SK-N-SH (cell line): ENCODE measurements at regions not wholly inside any gene's neighbourhood (a gene's known extent, or its start where the extent isn't known, plus 50 kb on each side); places are given as distances from the start of the nearest gene placed in this dataset.

ENCODE experiments used
- CTCF ChIA-PET: fragments of 300-600, 350-600 bp; formaldehyde crosslinking; extraction: SDS; loops from one replicate; lab custom pipeline; 2021; lab: Yijun Ruan, JAX
- POLR2A ChIA-PET: fragments of 350-600 bp; sonication (Branson Sonifier 250); formaldehyde crosslinking; extraction: SDS; loops from one replicate; lab custom pipeline; 2020; ENCODE audit warnings: antibody characterized with exemption, inconsistent platforms; lab: Yijun Ruan, JAX
- DNase-seq: peaks from one replicate; pipeline ENCODE4 v3.0.0; 2012
- H2AFZ ChIP-seq: fragments of 200-600 bp; sonication (generic); 2 replicates; pipeline ENCODE4 v1.8.1; 2016; ENCODE audit warnings: antibody characterized with exemption, mild to moderate bottlenecking, low read depth
- H3F3A ChIP-seq: fragments of 200-600 bp; sonication (generic); replicated peaks from 2 replicates; pipeline ENCODE3; 2016; ENCODE audit warnings: antibody characterized with exemption, mild to moderate bottlenecking; ENCODE audit not compliant: insufficient read depth
- H3K27ac ChIP-seq, 2 experiments: fragments of 200-500 bp in 1 of 2; fragments of 200-600 bp in 1 of 2; sonication (Bioruptor generic) in 1 of 2; sonication (generic), shearing (Covaris generic) in 1 of 2; 2 replicates each; pipeline versions ENCODE4 v1.5.1 to v1.6.1; 2014 to 2016; ENCODE audit warnings: low read depth in 2 of 2, inconsistent platforms in 1 of 2, low read length in 1 of 2, mild to moderate bottlenecking in 1 of 2, mixed read lengths in 1 of 2
- H3K27me3 ChIP-seq: fragments of 200-600 bp; sonication (generic), shearing (Covaris generic); 2 replicates; pipeline ENCODE4 v1.6.1; 2016; ENCODE audit warnings: mixed run types; ENCODE audit not compliant: insufficient read depth
- H3K36me3 ChIP-seq, 2 experiments: fragments of 200-500 bp in 1 of 2; fragments of 200-600 bp in 1 of 2; sonication (Bioruptor generic) in 1 of 2; sonication (generic) in 1 of 2; replicated peaks in 1 of 2; 2 replicates each; pipeline versions ENCODE3 to v1.5.1; 2014 to 2016; ENCODE audit warnings: low read length in 1 of 2, mild to moderate bottlenecking in 1 of 2; ENCODE audit not compliant: insufficient read depth in 2 of 2, control insufficient read depth in 1 of 2
- H3K4me1 ChIP-seq, 2 experiments: fragments of 200-500 bp in 1 of 2; fragments of 200-600 bp in 1 of 2; sonication (Bioruptor generic) in 1 of 2; sonication (generic), shearing (Covaris generic) in 1 of 2; 2 replicates each; pipeline versions ENCODE4 v1.5.1 to v1.6.1; 2014 to 2016; ENCODE audit warnings: low read depth in 1 of 2, low read length in 1 of 2, mixed run types in 1 of 2; ENCODE audit not compliant: insufficient read depth in 2 of 2, control insufficient read depth in 1 of 2
- H3K4me2 ChIP-seq: fragments of 200-600 bp; sonication (generic), shearing (Covaris generic); 2 replicates; pipeline ENCODE4 v1.6.1; 2017; ENCODE audit warnings: mixed run types
- H3K4me3 ChIP-seq, 2 experiments: fragments of 200-500 bp in 1 of 2; fragments of 200-600 bp in 1 of 2; sonication (Bioruptor generic) in 1 of 2; sonication (generic), shearing (Covaris generic) in 1 of 2; 2 replicates each; pipeline versions ENCODE4 v1.5.1 to v1.8.1; 2014 to 2016; ENCODE audit warnings: low read depth in 2 of 2, inconsistent platforms in 1 of 2, low read length in 1 of 2, mild to moderate bottlenecking in 1 of 2, mixed read lengths in 1 of 2, moderate library complexity in 1 of 2
- H3K79me2 ChIP-seq: fragments of 200-600 bp; sonication (generic); 2 replicates; pipeline ENCODE4 v1.8.1; 2017; ENCODE audit warnings: mild to moderate bottlenecking; ENCODE audit not compliant: insufficient read depth
- H3K9ac ChIP-seq: fragments of 200-600 bp; sonication (generic); 2 replicates; pipeline ENCODE4 v1.6.1; 2017; ENCODE audit warnings: mixed run types
- H3K9me2 ChIP-seq: fragments of 200-600 bp; sonication (generic); 2 replicates; pipeline ENCODE4 v1.6.1; 2017; ENCODE audit warnings: mixed run types
- H3K9me3 ChIP-seq: fragments of 200-600 bp; sonication (generic); 2 replicates; pipeline ENCODE4 v1.6.1; 2017; ENCODE audit warnings: mixed run types, mild to moderate bottlenecking, moderate library complexity
- H4K20me1 ChIP-seq: fragments of 200-600 bp; sonication (generic); 2 replicates; pipeline ENCODE4 v1.6.1; 2017; ENCODE audit warnings: mild to moderate bottlenecking, mixed run types; ENCODE audit not compliant: insufficient read depth
- CTCF ChIP-seq: fragments of 200-600 bp; sonication (generic); IDR thresholded peaks from 2 replicates; pipeline ENCODE4 v1.6.1; 2017; ENCODE audit warnings: antibody characterized with exemption, mild to moderate bottlenecking, moderate library complexity
- ELF1 ChIP-seq: IDR thresholded peaks from 2 replicates; pipeline ENCODE4 v1.4.0; 2012
- FOSL2 ChIP-seq: IDR thresholded peaks from 2 replicates; pipeline ENCODE4 v1.4.0; 2012; ENCODE audit warnings: low read depth, mild to moderate bottlenecking, moderate library complexity, borderline replicate concordance
- JUND ChIP-seq: IDR thresholded peaks from 2 replicates; pipeline ENCODE4 v1.4.0; 2012
- MAX ChIP-seq: IDR thresholded peaks from 2 replicates; pipeline ENCODE4 v1.4.0; 2012; ENCODE audit warnings: low read depth
- MEF2A ChIP-seq: IDR thresholded peaks from 2 replicates; pipeline ENCODE4 v1.4.0; 2012; ENCODE audit warnings: low read depth, borderline replicate concordance
- MXI1 ChIP-seq: IDR thresholded peaks from 2 replicates; pipeline ENCODE4 v1.6.1; 2012; ENCODE audit warnings: mild to moderate bottlenecking, low read depth, low read length, improper control_type of control experiment
- NFIC ChIP-seq: IDR thresholded peaks from 2 replicates; pipeline ENCODE4 v1.4.0; 2012; ENCODE audit warnings: borderline replicate concordance
- PBX3 ChIP-seq: IDR thresholded peaks from 2 replicates; pipeline ENCODE4; 2012
- POLR2AphosphoS5 ChIP-seq: IDR thresholded peaks from 2 replicates; pipeline ENCODE4 v1.6.1; 2012; ENCODE audit warnings: low read depth, low read length
- RAD21 ChIP-seq: IDR thresholded peaks from 2 replicates; pipeline ENCODE4 v1.6.1; 2012; ENCODE audit warnings: mild to moderate bottlenecking, low read length
- RFX5 ChIP-seq: IDR thresholded peaks from 2 replicates; pipeline ENCODE4 v1.6.1; 2012; ENCODE audit warnings: mild to moderate bottlenecking, improper control_type of control experiment, low read length
- TCF12 ChIP-seq: IDR thresholded peaks from 2 replicates; pipeline ENCODE4 v1.4.0; 2012
- ZBTB33 ChIP-seq: IDR thresholded peaks from 2 replicates; pipeline ENCODE4 v1.4.0; 2012; ENCODE audit warnings: low read depth, borderline replicate concordance
- WGBS: methylation state at CpG from one replicate; pipeline ENCODE4 v1.1.6; 2017; ENCODE audit warnings: low lambda C conversion rate; 5-methylcytosine and 5-hydroxymethylcytosine counted together

- no peak for TF ChIP-seq CTCF
- TF ChIP-seq FOSL2 = no peak
- peak; percentile 24; the same call in 1 of the 2 replicates for TF ChIP-seq ZBTB33
- no peak for TF ChIP-seq PBX3
- TF ChIP-seq POLR2AphosphoS5 = no peak
- TF ChIP-seq MEF2A = no peak
Measured at GRCh38 chr12:124392667-124393413, 97.9 kb downstream of the RFLNA start (continued).

GRCh38 chr12:124392271-124392666 is 97.4 kb downstream of the RFLNA start:
- Histone ChIP-seq H3K9ac (peak overlapping the region; percentile 6; the same call in 1 of the 2 replicates), H2AFZ (no peak overlapping the region), H3K36me3 (peaks cover 14 to 17% of the 10 kb centered on the region in 2 experiments), H4K20me1 (no peaks in the 10 kb centered on the region; the same call in 1 of the 2 replicates), H3K4me1 (peaks cover 53 to 81% of the 10 kb centered on the region in 2 experiments), H3K9me2 (no peaks in the 10 kb centered on the region), H3K27me3 (no peaks in the 10 kb centered on the region), H3K27ac (peak overlapping the region; percentile 89 to 95), H3F3A (peaks cover 46% of the 10 kb centered on the region), H3K9me3 (no peaks in the 10 kb centered on the region), H3K4me2 (peak overlapping the region; percentile 73), H3K79me2 (peaks cover 54% of the 10 kb centered on the region), H3K4me3 (no peak overlapping the region)
- peak; percentile 77 for DNase-seq
- peak; percentile 55; the same call in 1 of the 2 replicates for TF ChIP-seq ELF1
- peak; percentile 33; the same call in 1 of the 2 replicates for TF ChIP-seq PBX3
- no peak for TF ChIP-seq MAX
- peak; percentile 25; the same call in 1 of the 2 replicates for TF ChIP-seq RAD21
- TF ChIP-seq JUND = no peak
- TF ChIP-seq MXI1 = no peak
- no peak for TF ChIP-seq RFX5
- peak; percentile 50 for TF ChIP-seq CTCF
- no peak for TF ChIP-seq NFIC
- no peak for TF ChIP-seq TCF12
- POLR2A ChIA-PET = interaction anchor here (0.6 to 1.1 kb wide), 4 partner anchors 30 to 113 kb away, joined by 3 read pairs; no protein-coding TSS in a partner anchor
- CTCF ChIA-PET = interaction anchor here (0.9 to 1.5 kb wide), 4 partner anchors 33 to 376 kb away, joined by 3 to 7 read pairs (median 4); no protein-coding TSS in a partner anchor
- 55% methylated on average over 10 of the region's 16 CpGs for WGBS
